Dermis blood vessel endothelial cell (primary cell): ENCODE measurements at regions not wholly inside any gene's neighbourhood (a gene's known extent, or its start where the extent isn't known, plus 50 kb on each side); places are given as distances from the start of the nearest gene placed in this dataset.

Source experiments
- DNase-seq: peaks from one replicate; pipeline ENCODE4 v3.0.0; 2010

- no peak for DNase-seq
Observed at GRCh38 chr10:128587689-128588088, 461.5 kb upstream of the MKI67 start.

GRCh38 chr10:128588402-128588801, 462.2 kb upstream of the MKI67 start:
- no peak for DNase-seq

- no peak for DNase-seq
Observed at GRCh38 chr10:128594688-128595087, 468.5 kb upstream of the MKI67 start.

GRCh38 chr10:128596906-128597305, 470.7 kb upstream of the MKI67 start:
- no peak for DNase-seq

GRCh38 chr10:128599030-128599429, 472.8 kb upstream of the MKI67 start:
- no peak for DNase-seq

- DNase-seq: no peak
Observed at GRCh38 chr10:128599538-128599937, 473.3 kb upstream of the MKI67 start.

- DNase-seq: no peak
Observed at GRCh38 chr10:128602183-128602582, 476.0 kb upstream of the MKI67 start.

- DNase-seq: no peak
Observed at GRCh38 chr10:128604025-128604424, 477.8 kb upstream of the MKI67 start.

- DNase-seq: no peak
Observed at GRCh38 chr10:128605180-128605579, 479.0 kb upstream of the MKI67 start.

GRCh38 chr10:128606055-128606454, 479.8 kb upstream of the MKI67 start:
- no peak for DNase-seq

GRCh38 chr10:128608791-128609190, 482.6 kb upstream of the MKI67 start:
- DNase-seq: no peak

- DNase-seq: no peak
Observed at GRCh38 chr10:128609460-128609859, 483.2 kb upstream of the MKI67 start.

- no peak for DNase-seq
Observed at GRCh38 chr10:128610113-128610512, 483.9 kb upstream of the MKI67 start.

- DNase-seq: no peak
Observed at GRCh38 chr10:128612195-128612594, 486.0 kb upstream of the MKI67 start.

- DNase-seq: no peak
Observed at GRCh38 chr10:128612631-128613030, 486.4 kb upstream of the MKI67 start.

GRCh38 chr10:128614016-128614605, 487.9 kb upstream of the MKI67 start:
- no peak for DNase-seq

GRCh38 chr10:128614802-128615553, 488.8 kb upstream of the MKI67 start:
- no peak for DNase-seq

GRCh38 chr10:128617532-128617931, 491.3 kb upstream of the MKI67 start:
- DNase-seq: no peak

- DNase-seq: no peak
Observed at GRCh38 chr10:128622706-128623105, 496.5 kb upstream of the MKI67 start.

- no peak for DNase-seq
Observed at GRCh38 chr10:128623776-128624175, 497.6 kb upstream of the MKI67 start.

- DNase-seq: no peak
Observed at GRCh38 chr10:128624656-128625530, 498.7 kb upstream of the MKI67 start.

GRCh38 chr10:128625926-128626325, 499.7 kb upstream of the MKI67 start:
- no peak for DNase-seq

GRCh38 chr10:128626397-128627000, 500.3 kb upstream of the MKI67 start:
- no peak for DNase-seq
